ENCODE measurements at regions not wholly inside any gene's neighbourhood (a gene's known extent, or its start where the extent isn't known, plus 50 kb on each side); places are given as distances from the start of the nearest gene placed in this dataset.

GRCh38 chr1:245019910-245020486, 134.8 kb upstream of the KIF26B start:
- TF ChIP-seq RFX1 (IDR thresholded peaks at IDR 0.05) (no peak), THRA (IDR thresholded peaks at IDR 0.05) (no peak), ATF1 (CRISPR knock-in tag; IDR thresholded peaks at IDR 0.05) (no peak), ATF1 (tag; IDR thresholded peaks at IDR 0.05) (no peak), ZEB2 (IDR thresholded peaks at IDR 0.05) (no peak), SIX5 (IDR thresholded peaks at IDR 0.05; ENCODE audit: borderline replicate concordance in 1 of 2, insufficient read depth in 1 of 2, low read depth in 1 of 2, low read length in 2 of 2) (no peak), CTCF (IDR thresholded peaks at IDR 0.05 in 2 of 3, conservative IDR thresholded peaks at IDR 0.05 in 1 of 3; ENCODE audit: insufficient read depth in 2 of 3, low read depth in 1 of 3, low read length in 3 of 3) (no peak), ZNF224 (CRISPR knock-in tag; IDR thresholded peaks at IDR 0.05) (no peak), ZFP1 (CRISPR knock-in tag; IDR thresholded peaks at IDR 0.05) (no peak), NFE2L1 (tag; IDR thresholded peaks at IDR 0.05; ENCODE audit: borderline replicate concordance, low read depth) (no peak), JUN (IDR thresholded peaks at IDR 0.05; ENCODE audit: borderline replicate concordance, low read depth, low read length) (no peak), JUN (CRISPR knock-in tag; IDR thresholded peaks at IDR 0.05; ENCODE audit: borderline replicate concordance) (no peak), GTF2A2 (tag; IDR thresholded peaks at IDR 0.05) (no peak), EZH2 (IDR thresholded peaks at IDR 0.05; ENCODE audit: borderline replicate concordance, low read depth, low read length) (no peak), GABPA (tag; conservative IDR thresholded peaks at IDR 0.05; ENCODE audit: low read depth) (no peak)

Measured in K562 (cell line).